Tibial nerve (tissue), 3 donors: ENCODE measurements at regions not wholly inside any gene's neighbourhood (a gene's known extent, or its start where the extent isn't known, plus 50 kb on each side); places are given as distances from the start of the nearest gene placed in this dataset.

ENCODE experiments used
- CTCF ChIP-seq, 5 experiments: fragments of 200-600 bp in 3 of 5; fragments of 450-650 bp in 2 of 5; sonication (generic) in 3 of 5; IDR thresholded peaks; one replicate each; pipeline ENCODE4 v1.5.1; 2016 to 2019; ENCODE audit warnings: antibody characterized with exemption in 5 of 5, mild to moderate bottlenecking in 3 of 5, moderate library complexity in 2 of 5
- POLR2A ChIP-seq, 2 donors: fragments of 450-650 bp; IDR thresholded peaks; one replicate each; pipeline ENCODE4 v1.6.1; 2017; ENCODE audit warnings: antibody characterized with exemption in 2 of 2, mild to moderate bottlenecking in 2 of 2, moderate library complexity in 2 of 2

GRCh38 chr2:65608466-65608865 is 176.1 kb upstream of the SPRED2 start:
- TF ChIP-seq POLR2A (IDR thresholded peaks at IDR 0.05) (no peak), CTCF (IDR thresholded peaks at IDR 0.05) (no peak)
